Chondrocyte (in vitro differentiated cells): ENCODE measurements at regions not wholly inside any gene's neighbourhood (a gene's known extent, or its start where the extent isn't known, plus 50 kb on each side); places are given as distances from the start of the nearest gene placed in this dataset.

Experiments used
- DNase-seq: peaks from one replicate; pipeline ENCODE4 v3.0.0; 2021; ENCODE audit warnings: mixed read lengths, low spot score
- H3K27ac Mint-ChIP-seq: one replicate; pipeline ENCODE4 v1.8.0; 2021; ENCODE audit warnings: mild to moderate bottlenecking, moderate library complexity, mixed read lengths; ENCODE audit not compliant: unreplicated experiment
- H3K27me3 Mint-ChIP-seq: 2 replicates; pipeline ENCODE4 v1.8.0; 2021; ENCODE audit warnings: low read depth, mixed read lengths
- H3K36me3 Mint-ChIP-seq: 2 replicates; pipeline ENCODE4 v1.8.0; 2021; ENCODE audit warnings: low read depth, mixed read lengths
- H3K4me1 Mint-ChIP-seq: 2 replicates; pipeline ENCODE4 v1.8.0; 2021; ENCODE audit warnings: low read depth, mild to moderate bottlenecking, mixed read lengths
- H3K4me3 Mint-ChIP-seq: one replicate; pipeline ENCODE4 v1.8.0; 2021; ENCODE audit warnings: mild to moderate bottlenecking, moderate library complexity, mixed read lengths; ENCODE audit not compliant: unreplicated experiment
- H3K9me3 Mint-ChIP-seq: 2 replicates; pipeline ENCODE4 v1.8.0; 2021; ENCODE audit warnings: low read depth, mixed read lengths
- CTCF ChIP-seq: fragments of 200-600 bp; sonication (generic); IDR thresholded peaks from 2 replicates; pipeline ENCODE4 v1.5.0; 2021; ENCODE audit warnings: antibody characterized with exemption, mild to moderate bottlenecking, moderate library complexity

DNA sequence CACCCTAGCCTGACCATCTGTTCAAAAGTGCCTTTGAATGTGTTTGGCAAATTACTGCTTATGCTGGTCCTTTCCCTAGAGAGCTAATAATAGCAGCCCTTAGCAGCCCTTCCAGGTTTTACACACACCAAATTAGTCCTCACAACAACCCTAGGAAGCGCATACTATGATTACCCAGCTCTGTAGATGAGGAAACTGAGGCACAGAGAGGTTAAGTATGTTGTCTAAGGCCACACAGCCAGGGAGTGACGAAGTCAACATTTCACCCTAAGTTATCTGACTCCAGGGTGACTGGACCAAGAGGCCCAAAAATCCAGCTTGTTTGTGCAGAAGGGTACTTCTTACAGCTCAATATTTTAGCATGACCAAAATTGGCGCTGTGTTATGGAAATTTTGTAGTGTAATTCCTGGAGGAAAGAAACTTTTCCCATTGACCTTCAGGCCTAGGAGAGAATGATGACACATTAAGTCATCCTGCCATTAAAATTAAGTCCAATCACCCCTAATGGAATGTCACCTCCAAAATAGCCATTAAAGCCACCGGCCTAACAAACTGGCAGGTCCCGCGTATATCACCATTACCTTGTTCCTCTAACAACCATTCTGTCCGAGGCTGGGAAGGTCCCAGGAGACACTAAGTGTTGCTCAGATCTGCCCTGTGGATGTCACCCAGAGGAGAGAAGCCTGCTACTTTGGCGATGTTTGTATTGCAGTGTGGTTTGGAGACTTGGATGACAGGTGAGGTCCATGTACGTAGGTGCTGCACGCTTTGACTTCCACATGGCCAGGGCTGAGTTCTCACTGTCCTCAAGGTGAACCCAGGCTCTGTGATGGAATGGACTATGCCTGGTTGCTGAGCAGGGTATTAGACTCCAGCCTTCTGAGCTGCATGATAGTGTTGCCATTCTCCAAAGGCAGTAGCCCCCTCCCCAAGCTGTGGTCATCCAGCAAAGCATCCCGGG, 258.3 kb downstream of the TOMM20 start:
- H3K27ac Mint-ChIP-seq, result no peak overlapping the region
- peaks cover 6% of the 10 kb centered on the region for H3K27me3 Mint-ChIP-seq
- no peaks in the 10 kb centered on the region for H3K36me3 Mint-ChIP-seq
- peaks cover 8% of the 10 kb centered on the region for H3K4me1 Mint-ChIP-seq
- TF ChIP-seq CTCF, result no peak
- DNase-seq, result no peak
- no peak overlapping the region for H3K4me3 Mint-ChIP-seq
- H3K9me3 Mint-ChIP-seq, result no peaks in the 10 kb centered on the region

DNA sequence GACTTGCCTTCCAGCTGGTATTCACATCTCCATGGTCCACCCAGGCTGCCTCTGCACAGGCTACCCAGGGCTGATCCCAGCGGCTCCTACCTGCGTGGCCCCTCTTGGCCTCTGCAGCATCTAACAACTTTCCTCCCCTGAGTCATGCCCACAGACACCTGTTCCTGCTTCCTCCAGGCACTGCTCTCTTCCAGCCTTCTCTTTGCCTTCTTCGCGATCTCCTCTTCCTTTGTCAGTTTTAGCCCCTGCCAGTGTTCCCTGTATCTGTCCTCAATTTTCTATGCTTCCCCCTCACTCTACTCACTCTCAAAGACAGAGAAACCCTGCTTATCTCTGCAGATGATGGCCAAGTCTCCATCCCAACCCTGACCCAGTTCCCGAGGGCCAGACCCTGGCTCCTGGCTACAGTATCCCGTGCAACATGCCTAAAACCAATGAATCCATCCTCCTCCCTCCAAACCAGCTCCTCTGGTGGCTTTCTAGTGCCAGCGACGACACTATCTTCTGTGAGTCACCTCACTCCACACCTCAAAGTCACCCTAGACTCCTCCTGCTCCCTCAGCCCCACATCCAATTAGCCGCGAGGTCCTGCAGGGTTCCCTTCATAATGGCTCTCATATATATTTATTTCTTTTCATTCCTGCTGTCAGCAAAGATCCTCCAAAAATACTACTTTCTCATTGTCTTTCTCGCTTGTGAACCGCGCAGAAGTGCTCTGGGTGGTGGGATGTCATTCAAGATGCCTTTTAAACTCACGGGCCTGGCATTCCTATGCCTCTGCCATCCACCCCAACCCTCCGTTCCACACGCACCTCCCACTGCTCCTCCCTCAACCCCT, 259.2 kb downstream of the TOMM20 start:
- no peak for TF ChIP-seq CTCF
- no peak overlapping the region for H3K27ac Mint-ChIP-seq
- no peaks in the 10 kb centered on the region for H3K36me3 Mint-ChIP-seq
- DNase-seq, result no peak
- no peaks in the 10 kb centered on the region for H3K9me3 Mint-ChIP-seq
- H3K4me3 Mint-ChIP-seq, result no peak overlapping the region
- H3K27me3 Mint-ChIP-seq, result peaks cover 6% of the 10 kb centered on the region
- peaks cover 8% of the 10 kb centered on the region for H3K4me1 Mint-ChIP-seq

DNA sequence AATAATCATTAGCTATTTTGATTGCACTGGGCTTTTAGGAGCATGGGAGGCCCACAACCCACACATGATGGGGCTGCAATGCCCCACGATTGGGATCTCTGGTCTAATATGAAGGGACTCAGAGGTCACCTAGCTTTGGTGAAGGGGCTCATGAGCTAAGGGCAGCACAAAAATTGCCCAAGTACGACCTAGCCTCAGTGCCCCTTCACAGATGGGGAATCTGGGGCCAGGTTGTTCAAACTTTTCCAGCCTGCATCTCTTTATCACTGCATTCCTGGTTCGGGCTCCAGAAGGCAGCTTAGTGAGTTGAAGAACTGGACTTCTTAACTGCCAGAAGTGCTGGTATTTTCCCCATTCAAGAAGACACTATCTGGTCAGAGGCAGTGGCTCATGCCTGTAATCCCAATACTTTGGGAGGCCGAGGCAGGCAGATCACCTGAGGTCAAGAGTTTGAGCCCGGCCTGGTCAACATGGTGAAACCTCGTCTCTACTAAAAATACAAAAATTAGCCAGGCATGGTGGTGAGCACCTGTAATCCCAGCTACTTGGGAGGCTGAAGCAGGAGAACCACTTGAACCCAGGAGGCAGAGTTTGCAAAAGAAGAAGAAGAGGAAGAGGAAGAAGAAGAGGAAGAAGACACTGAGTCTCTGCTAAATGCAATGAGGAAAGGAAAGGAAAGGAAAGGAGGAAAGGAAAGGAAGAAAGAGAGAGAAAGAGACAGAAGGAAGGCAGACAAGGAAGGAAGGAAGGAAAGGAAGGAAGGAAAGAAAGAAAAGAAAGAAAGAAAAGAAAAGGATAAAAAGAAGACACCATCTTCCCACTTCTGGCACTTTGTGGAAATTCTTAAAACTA, 258.5 kb upstream of the IRF2BP2 start:
- peaks cover 14% of the 10 kb centered on the region for H3K4me1 Mint-ChIP-seq

GRCh38 chr1:234866007-234866866, 256.3 kb upstream of the IRF2BP2 start:
- Mint-ChIP-seq H3K9me3 (peaks cover 2% of the 10 kb centered on the region), H3K27me3 (peaks cover 6% of the 10 kb centered on the region), H3K4me1 (peaks cover 21% of the 10 kb centered on the region), H3K36me3 (no peaks in the 10 kb centered on the region), H3K27ac (no peak overlapping the region), H3K4me3 (no peak overlapping the region)
- no peak for DNase-seq
- TF ChIP-seq CTCF, result no peak

More for the DNA sequence above, 258.5 kb upstream of the IRF2BP2 start:
- Mint-ChIP-seq H3K9me3 (no peaks in the 10 kb centered on the region), H3K4me3 (no peak overlapping the region), H3K36me3 (no peaks in the 10 kb centered on the region), H3K27ac (no peak overlapping the region), H3K27me3 (peaks cover 6% of the 10 kb centered on the region)
- DNase-seq, result no peak
- no peak for TF ChIP-seq CTCF
